SK-N-SH (cell line): ENCODE measurements at regions not wholly inside any gene's neighbourhood (a gene's known extent, or its start where the extent isn't known, plus 50 kb on each side); places are given as distances from the start of the nearest gene placed in this dataset.

Source experiments
- CTCF ChIA-PET: fragments of 300-600, 350-600 bp; formaldehyde crosslinking; extraction: SDS; loops from one replicate; lab custom pipeline; 2021; lab: Yijun Ruan, JAX
- POLR2A ChIA-PET: fragments of 350-600 bp; sonication (Branson Sonifier 250); formaldehyde crosslinking; extraction: SDS; loops from one replicate; lab custom pipeline; 2020; ENCODE audit warnings: antibody characterized with exemption, inconsistent platforms; lab: Yijun Ruan, JAX
- DNase-seq: peaks from one replicate; pipeline ENCODE4 v3.0.0; 2012
- H2AFZ ChIP-seq: fragments of 200-600 bp; sonication (generic); 2 replicates; pipeline ENCODE4 v1.8.1; 2016; ENCODE audit warnings: antibody characterized with exemption, mild to moderate bottlenecking, low read depth
- H3F3A ChIP-seq: fragments of 200-600 bp; sonication (generic); replicated peaks from 2 replicates; pipeline ENCODE3; 2016; ENCODE audit warnings: antibody characterized with exemption, mild to moderate bottlenecking; ENCODE audit not compliant: insufficient read depth
- H3K27ac ChIP-seq, 2 experiments: fragments of 200-500 bp in 1 of 2; fragments of 200-600 bp in 1 of 2; sonication (Bioruptor generic) in 1 of 2; sonication (generic), shearing (Covaris generic) in 1 of 2; 2 replicates each; pipeline versions ENCODE4 v1.5.1 to v1.6.1; 2014 to 2016; ENCODE audit warnings: low read depth in 2 of 2, inconsistent platforms in 1 of 2, low read length in 1 of 2, mild to moderate bottlenecking in 1 of 2, mixed read lengths in 1 of 2
- H3K27me3 ChIP-seq: fragments of 200-600 bp; sonication (generic), shearing (Covaris generic); 2 replicates; pipeline ENCODE4 v1.6.1; 2016; ENCODE audit warnings: mixed run types; ENCODE audit not compliant: insufficient read depth
- H3K36me3 ChIP-seq, 2 experiments: fragments of 200-500 bp in 1 of 2; fragments of 200-600 bp in 1 of 2; sonication (Bioruptor generic) in 1 of 2; sonication (generic) in 1 of 2; replicated peaks in 1 of 2; 2 replicates each; pipeline versions ENCODE3 to v1.5.1; 2014 to 2016; ENCODE audit warnings: low read length in 1 of 2, mild to moderate bottlenecking in 1 of 2; ENCODE audit not compliant: insufficient read depth in 2 of 2, control insufficient read depth in 1 of 2
- H3K4me1 ChIP-seq, 2 experiments: fragments of 200-500 bp in 1 of 2; fragments of 200-600 bp in 1 of 2; sonication (Bioruptor generic) in 1 of 2; sonication (generic), shearing (Covaris generic) in 1 of 2; 2 replicates each; pipeline versions ENCODE4 v1.5.1 to v1.6.1; 2014 to 2016; ENCODE audit warnings: low read depth in 1 of 2, low read length in 1 of 2, mixed run types in 1 of 2; ENCODE audit not compliant: insufficient read depth in 2 of 2, control insufficient read depth in 1 of 2
- H3K4me2 ChIP-seq: fragments of 200-600 bp; sonication (generic), shearing (Covaris generic); 2 replicates; pipeline ENCODE4 v1.6.1; 2017; ENCODE audit warnings: mixed run types
- H3K4me3 ChIP-seq, 2 experiments: fragments of 200-500 bp in 1 of 2; fragments of 200-600 bp in 1 of 2; sonication (Bioruptor generic) in 1 of 2; sonication (generic), shearing (Covaris generic) in 1 of 2; 2 replicates each; pipeline versions ENCODE4 v1.5.1 to v1.8.1; 2014 to 2016; ENCODE audit warnings: low read depth in 2 of 2, inconsistent platforms in 1 of 2, low read length in 1 of 2, mild to moderate bottlenecking in 1 of 2, mixed read lengths in 1 of 2, moderate library complexity in 1 of 2
- H3K79me2 ChIP-seq: fragments of 200-600 bp; sonication (generic); 2 replicates; pipeline ENCODE4 v1.8.1; 2017; ENCODE audit warnings: mild to moderate bottlenecking; ENCODE audit not compliant: insufficient read depth
- H3K9ac ChIP-seq: fragments of 200-600 bp; sonication (generic); 2 replicates; pipeline ENCODE4 v1.6.1; 2017; ENCODE audit warnings: mixed run types
- H3K9me2 ChIP-seq: fragments of 200-600 bp; sonication (generic); 2 replicates; pipeline ENCODE4 v1.6.1; 2017; ENCODE audit warnings: mixed run types
- H3K9me3 ChIP-seq: fragments of 200-600 bp; sonication (generic); 2 replicates; pipeline ENCODE4 v1.6.1; 2017; ENCODE audit warnings: mixed run types, mild to moderate bottlenecking, moderate library complexity
- H4K20me1 ChIP-seq: fragments of 200-600 bp; sonication (generic); 2 replicates; pipeline ENCODE4 v1.6.1; 2017; ENCODE audit warnings: mild to moderate bottlenecking, mixed run types; ENCODE audit not compliant: insufficient read depth
- ELF1 ChIP-seq: IDR thresholded peaks from 2 replicates; pipeline ENCODE4 v1.4.0; 2012
- FOSL2 ChIP-seq: IDR thresholded peaks from 2 replicates; pipeline ENCODE4 v1.4.0; 2012; ENCODE audit warnings: low read depth, mild to moderate bottlenecking, moderate library complexity, borderline replicate concordance
- FOXJ3 ChIP-seq: sonication (generic); formaldehyde crosslinking; IDR thresholded peaks from 2 replicates; pipeline ENCODE4 v1.5.1; 2020; ENCODE audit warnings: mild to moderate bottlenecking, missing genetic modification reagents
- GABPA ChIP-seq: IDR thresholded peaks from 2 replicates; pipeline ENCODE4 v1.4.0; 2012; ENCODE audit warnings: low read depth, mild to moderate bottlenecking
- GATA2 ChIP-seq: sonication (generic); formaldehyde crosslinking; IDR thresholded peaks from 2 replicates; pipeline ENCODE4 v1.5.0; 2020; ENCODE audit warnings: mild to moderate bottlenecking, missing genetic modification reagents
- JUND ChIP-seq: IDR thresholded peaks from 2 replicates; pipeline ENCODE4 v1.4.0; 2012
- MXI1 ChIP-seq: IDR thresholded peaks from 2 replicates; pipeline ENCODE4 v1.6.1; 2012; ENCODE audit warnings: mild to moderate bottlenecking, low read depth, low read length, improper control_type of control experiment
- NRF1 ChIP-seq: IDR thresholded peaks from 2 replicates; pipeline ENCODE4 v1.6.1; 2012; ENCODE audit warnings: low read depth, mild to moderate bottlenecking, low read length
- PBX3 ChIP-seq: IDR thresholded peaks from 2 replicates; pipeline ENCODE4; 2012
- RCOR1 ChIP-seq: fragments of 150-350 bp; IDR thresholded peaks from 2 replicates; pipeline ENCODE4 v1.6.1; 2017; ENCODE audit warnings: antibody characterized with exemption, low read length
- RFX5 ChIP-seq: IDR thresholded peaks from 2 replicates; pipeline ENCODE4 v1.6.1; 2012; ENCODE audit warnings: mild to moderate bottlenecking, improper control_type of control experiment, low read length
- RXRA ChIP-seq: IDR thresholded peaks from 2 replicates; pipeline ENCODE4 v1.4.0; 2012; ENCODE audit warnings: low read depth, mild to moderate bottlenecking, borderline replicate concordance
- SIN3A ChIP-seq: IDR thresholded peaks from 2 replicates; pipeline ENCODE4 v1.6.1; 2012; ENCODE audit warnings: low read depth, mild to moderate bottlenecking, low read length, moderate library complexity, borderline replicate concordance
- SMC3 ChIP-seq: IDR thresholded peaks from 2 replicates; pipeline ENCODE4 v1.6.1; 2012; ENCODE audit warnings: low read depth, low read length, improper control_type of control experiment
- TAF1 ChIP-seq: IDR thresholded peaks from 2 replicates; pipeline ENCODE4 v1.6.1; 2012; ENCODE audit warnings: low read depth, mild to moderate bottlenecking, low read length, moderate library complexity, borderline replicate concordance
- WGBS: methylation state at CpG from one replicate; pipeline ENCODE4 v1.1.6; 2017; ENCODE audit warnings: low lambda C conversion rate; 5-methylcytosine and 5-hydroxymethylcytosine counted together
- TF ChIP-seq, protein P1 (sequence below): IDR thresholded peaks from 2 replicates; pipeline ENCODE4 v1.4.0; 2012; ENCODE audit warnings: low read depth
- TF ChIP-seq, protein P2 (sequence below): fragments of 150-350 bp; IDR thresholded peaks from 2 replicates; pipeline ENCODE4 v1.6.1; 2016; ENCODE audit warnings: mild to moderate bottlenecking, low read depth, low read length
- TF ChIP-seq, protein P3 (sequence below): IDR thresholded peaks from 2 replicates; pipeline ENCODE4 v1.6.1; 2012; ENCODE audit warnings: mild to moderate bottlenecking, low read depth, low read length, moderate library complexity

- no peaks in the 10 kb centered on the region for H3K79me2 ChIP-seq
- no peak overlapping the region for H3K4me2 ChIP-seq
- POLR2A ChIA-PET = no interaction called here
- H3K9me2 ChIP-seq = no peaks in the 10 kb centered on the region
- H3K9me3 ChIP-seq = no peaks in the 10 kb centered on the region
- no peak for DNase-seq
- no peak overlapping the region for H2AFZ ChIP-seq
- no peaks in the 10 kb centered on the region for H4K20me1 ChIP-seq
- no peaks in the 10 kb centered on the region for H3F3A ChIP-seq
- H3K36me3 ChIP-seq = no peaks in the 10 kb centered on the region
- TF ChIP-seq ELF1 (no peak), PBX3 (no peak), JUND (no peak)
- CTCF ChIA-PET = interaction anchor here (2.1 kb wide), 1 partner anchor 9 kb away, joined by 6 read pairs; no protein-coding TSS in a partner anchor
- peaks cover 0 to 12% of the 10 kb centered on the region in 2 experiments; a peak in 2 of 4 replicates for H3K4me1 ChIP-seq
- H3K4me3 ChIP-seq = no peak overlapping the region
- H3K9ac ChIP-seq = no peak overlapping the region
- 76% methylated on average over 3 of the region's 3 CpGs for WGBS
- H3K27me3 ChIP-seq = no peaks in the 10 kb centered on the region
- no peak overlapping the region for H3K27ac ChIP-seq
These were observed 149.3 kb upstream of the TENM3 start for GRCh38 chr4:182093935-182094334.

DNA sequence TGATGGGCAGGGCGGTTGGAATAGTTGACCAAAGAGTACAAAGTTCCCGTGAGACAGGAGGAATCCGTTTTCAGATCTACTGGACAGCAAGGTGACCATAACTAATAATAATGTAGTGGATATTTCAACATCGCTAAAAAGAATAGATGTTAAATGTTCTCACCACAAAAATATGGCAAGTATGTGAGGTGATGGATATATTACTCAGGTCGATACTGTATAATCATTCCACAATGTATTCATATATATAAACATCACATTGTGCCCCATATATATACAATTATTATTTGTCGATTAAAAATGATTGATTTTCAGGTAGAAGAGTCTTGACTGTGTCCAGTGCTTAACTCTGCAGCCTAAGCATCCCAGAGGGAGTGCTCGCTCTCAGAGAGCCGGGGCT lies 141.6 kb upstream of the TENM3 start:
- H3K9me3 ChIP-seq = no peaks in the 10 kb centered on the region
- H4K20me1 ChIP-seq = no peaks in the 10 kb centered on the region
- DNase-seq = no peak
- H3K4me3 ChIP-seq = no peak overlapping the region
- H3K36me3 ChIP-seq = no peaks in the 10 kb centered on the region
- H3F3A ChIP-seq = no peaks in the 10 kb centered on the region
- no peak overlapping the region for H3K4me2 ChIP-seq
- H3K9ac ChIP-seq = no peak overlapping the region
- no peaks in the 10 kb centered on the region for H3K4me1 ChIP-seq
- POLR2A ChIA-PET = no interaction called here
- no peaks in the 10 kb centered on the region for H3K27me3 ChIP-seq
- WGBS = 82% methylated on average over 8 of the region's 8 CpGs
- TF ChIP-seq, protein P1, sequence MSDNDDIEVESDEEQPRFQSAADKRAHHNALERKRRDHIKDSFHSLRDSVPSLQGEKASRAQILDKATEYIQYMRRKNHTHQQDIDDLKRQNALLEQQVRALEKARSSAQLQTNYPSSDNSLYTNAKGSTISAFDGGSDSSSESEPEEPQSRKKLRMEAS = no peak
- TF ChIP-seq FOXJ3 (CRISPR knock-in tag) (no peak), RXRA (no peak), MXI1 (no peak), RFX5 (no peak), TAF1 (no peak), FOSL2 (no peak), GABPA (no peak), RCOR1 (no peak), GATA2 (no peak), NRF1 (no peak), SMC3 (no peak), ELF1 (no peak), SIN3A (no peak)
- TF ChIP-seq, protein P2, sequence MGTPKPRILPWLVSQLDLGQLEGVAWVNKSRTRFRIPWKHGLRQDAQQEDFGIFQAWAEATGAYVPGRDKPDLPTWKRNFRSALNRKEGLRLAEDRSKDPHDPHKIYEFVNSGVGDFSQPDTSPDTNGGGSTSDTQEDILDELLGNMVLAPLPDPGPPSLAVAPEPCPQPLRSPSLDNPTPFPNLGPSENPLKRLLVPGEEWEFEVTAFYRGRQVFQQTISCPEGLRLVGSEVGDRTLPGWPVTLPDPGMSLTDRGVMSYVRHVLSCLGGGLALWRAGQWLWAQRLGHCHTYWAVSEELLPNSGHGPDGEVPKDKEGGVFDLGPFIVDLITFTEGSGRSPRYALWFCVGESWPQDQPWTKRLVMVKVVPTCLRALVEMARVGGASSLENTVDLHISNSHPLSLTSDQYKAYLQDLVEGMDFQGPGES = no peak
- TF ChIP-seq, protein P3, sequence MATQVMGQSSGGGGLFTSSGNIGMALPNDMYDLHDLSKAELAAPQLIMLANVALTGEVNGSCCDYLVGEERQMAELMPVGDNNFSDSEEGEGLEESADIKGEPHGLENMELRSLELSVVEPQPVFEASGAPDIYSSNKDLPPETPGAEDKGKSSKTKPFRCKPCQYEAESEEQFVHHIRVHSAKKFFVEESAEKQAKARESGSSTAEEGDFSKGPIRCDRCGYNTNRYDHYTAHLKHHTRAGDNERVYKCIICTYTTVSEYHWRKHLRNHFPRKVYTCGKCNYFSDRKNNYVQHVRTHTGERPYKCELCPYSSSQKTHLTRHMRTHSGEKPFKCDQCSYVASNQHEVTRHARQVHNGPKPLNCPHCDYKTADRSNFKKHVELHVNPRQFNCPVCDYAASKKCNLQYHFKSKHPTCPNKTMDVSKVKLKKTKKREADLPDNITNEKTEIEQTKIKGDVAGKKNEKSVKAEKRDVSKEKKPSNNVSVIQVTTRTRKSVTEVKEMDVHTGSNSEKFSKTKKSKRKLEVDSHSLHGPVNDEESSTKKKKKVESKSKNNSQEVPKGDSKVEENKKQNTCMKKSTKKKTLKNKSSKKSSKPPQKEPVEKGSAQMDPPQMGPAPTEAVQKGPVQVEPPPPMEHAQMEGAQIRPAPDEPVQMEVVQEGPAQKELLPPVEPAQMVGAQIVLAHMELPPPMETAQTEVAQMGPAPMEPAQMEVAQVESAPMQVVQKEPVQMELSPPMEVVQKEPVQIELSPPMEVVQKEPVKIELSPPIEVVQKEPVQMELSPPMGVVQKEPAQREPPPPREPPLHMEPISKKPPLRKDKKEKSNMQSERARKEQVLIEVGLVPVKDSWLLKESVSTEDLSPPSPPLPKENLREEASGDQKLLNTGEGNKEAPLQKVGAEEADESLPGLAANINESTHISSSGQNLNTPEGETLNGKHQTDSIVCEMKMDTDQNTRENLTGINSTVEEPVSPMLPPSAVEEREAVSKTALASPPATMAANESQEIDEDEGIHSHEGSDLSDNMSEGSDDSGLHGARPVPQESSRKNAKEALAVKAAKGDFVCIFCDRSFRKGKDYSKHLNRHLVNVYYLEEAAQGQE = no peak
- H3K79me2 ChIP-seq = no peaks in the 10 kb centered on the region
- H3K27ac ChIP-seq = no peak overlapping the region
- no peak overlapping the region for H2AFZ ChIP-seq
- H3K9me2 ChIP-seq = no peaks in the 10 kb centered on the region
- CTCF ChIA-PET = interaction anchor here (2.3 kb wide), 1 partner anchor 8 kb away, joined by 6 read pairs; no protein-coding TSS in a partner anchor
